Activated T-cell treated with anti-CD3 and anti-CD28 coated beads, Interleukin-2, amount 50 U/mL, for 72 hours (primary cell): ENCODE measurements at regions not wholly inside any gene's neighbourhood (a gene's known extent, or its start where the extent isn't known, plus 50 kb on each side); places are given as distances from the start of the nearest gene placed in this dataset.

Source experiments
- ATAC-seq, 2 donors: fragments of 150-1000 bp; cut with Tn5 transposase; replicated peaks in 1 of 2; 2 replicates each; pipeline ENCODE4 v1.10.0; 2021; ENCODE audit warnings: moderate library complexity in 2 of 2, mild to moderate bottlenecking in 1 of 2
- DNase-seq, 2 donors: peaks; one replicate each; pipeline ENCODE4 v3.0.0; 2021 to 2022; ENCODE audit warnings: mixed read lengths in 1 of 2
- H3K27ac Mint-ChIP-seq: one replicate; pipeline ENCODE4 v1.8.0; 2022; ENCODE audit warnings: mild to moderate bottlenecking, moderate library complexity, mixed read lengths
- H3K27me3 Mint-ChIP-seq: one replicate; pipeline ENCODE4 v1.8.0; 2022; ENCODE audit warnings: low read depth, mixed read lengths
- H3K36me3 Mint-ChIP-seq, 2 donors: one replicate each; pipeline ENCODE4 v1.8.0; 2022; ENCODE audit warnings: mixed read lengths in 2 of 2, mild to moderate bottlenecking in 1 of 2; ENCODE audit not compliant: insufficient read depth in 2 of 2
- H3K4me1 Mint-ChIP-seq: one replicate; pipeline ENCODE4 v1.8.0; 2022; ENCODE audit warnings: low read depth, mixed read lengths
- H3K4me3 Mint-ChIP-seq, 2 donors: one replicate each; pipeline ENCODE4 v1.8.0; 2022; ENCODE audit warnings: mild to moderate bottlenecking in 2 of 2, mixed read lengths in 2 of 2, moderate library complexity in 2 of 2
- H3K9me3 Mint-ChIP-seq, 2 donors: one replicate each; pipeline ENCODE4 v1.8.0; 2022; ENCODE audit warnings: mixed read lengths in 2 of 2

DNA sequence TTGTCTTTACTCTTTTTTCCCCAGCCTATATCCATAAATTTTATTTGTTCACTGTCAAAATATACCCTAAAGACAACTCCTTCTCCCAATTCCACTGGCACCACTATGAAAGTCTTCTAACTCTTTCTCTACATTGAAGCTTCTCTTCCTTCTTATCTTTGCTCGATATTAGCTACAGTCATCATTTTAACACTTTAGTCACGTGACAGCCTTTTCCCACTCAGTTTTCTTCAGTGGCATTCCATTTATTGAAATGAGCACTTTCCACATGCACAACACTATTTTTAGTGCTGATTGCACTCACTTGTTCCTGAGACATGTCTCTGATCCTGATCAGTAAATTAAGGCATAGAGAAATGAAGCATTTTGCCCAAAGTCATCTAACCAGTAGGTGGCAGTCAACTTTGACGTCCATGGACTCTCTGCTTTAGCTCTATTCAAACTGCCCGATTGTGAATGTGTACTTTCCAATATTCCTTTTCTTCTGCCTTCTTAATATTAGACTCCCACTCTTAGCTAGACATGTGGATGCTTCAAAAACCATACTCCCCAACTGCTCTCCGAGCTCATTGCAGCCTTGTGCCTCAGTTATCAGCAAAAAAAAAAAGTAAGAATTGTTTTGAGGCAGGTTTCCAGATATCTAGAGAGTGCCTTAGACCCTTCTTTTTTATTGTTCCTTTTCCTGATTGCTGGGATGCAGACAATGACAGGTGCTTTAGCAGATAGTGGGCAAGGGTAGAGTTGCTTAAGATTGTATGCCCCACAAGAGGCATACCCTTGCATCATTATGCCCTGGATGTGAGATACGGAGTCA lies 394.4 kb upstream of the ADGRL3 start:
- DNase-seq: no peak
- Mint-ChIP-seq H3K27ac (no peak overlapping the region), H3K4me1 (no peaks in the 10 kb centered on the region), H3K9me3 (peaks cover 3 to 7% of the 10 kb centered on the region in 2 donors), H3K27me3 (no peaks in the 10 kb centered on the region), H3K36me3 (peaks cover 0 to 1% of the 10 kb centered on the region in 2 donors), H3K4me3 (no peak overlapping the region)
- ATAC-seq: no peak

DNA sequence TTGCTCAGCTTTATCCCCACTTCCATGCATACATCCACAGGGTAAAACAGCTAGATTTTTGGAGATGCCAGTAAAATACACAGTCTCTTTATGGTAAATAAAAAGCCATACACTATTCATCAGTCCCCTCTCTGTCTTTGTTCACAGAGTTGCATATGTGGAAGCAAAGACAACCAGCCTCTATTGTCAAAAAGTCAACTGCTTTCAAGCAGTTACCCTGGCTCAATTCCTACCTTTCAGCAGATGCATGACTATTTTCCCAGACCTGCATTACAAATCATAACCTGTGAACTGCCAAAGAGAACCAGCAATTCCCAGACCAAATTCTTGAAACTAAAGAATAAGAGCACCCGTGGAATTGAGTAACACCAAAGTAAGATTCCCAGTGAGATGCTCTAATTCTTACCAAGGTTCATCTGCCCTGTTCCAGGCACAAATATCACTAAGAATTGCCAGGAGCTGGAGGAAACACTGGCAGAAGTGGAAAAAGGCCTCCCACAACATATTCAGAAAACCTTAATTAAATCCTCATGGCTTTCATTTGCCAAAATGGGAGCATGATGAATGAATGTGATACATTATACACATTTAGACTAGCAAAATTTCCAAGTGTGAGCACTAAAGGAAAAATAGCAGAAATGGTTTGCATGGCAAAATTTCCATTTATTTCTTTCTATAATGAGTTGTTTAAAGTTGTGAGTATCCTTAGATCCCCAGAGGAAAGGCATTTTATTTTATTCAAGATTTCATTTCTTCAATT lies 391.2 kb upstream of the ADGRL3 start:
- no peak overlapping the region for H3K27ac Mint-ChIP-seq
- peaks cover 3 to 8% of the 10 kb centered on the region in 2 donors for H3K9me3 Mint-ChIP-seq
- ATAC-seq: no peak
- DNase-seq: no peak
- no peaks in the 10 kb centered on the region for H3K36me3 Mint-ChIP-seq
- no peaks in the 10 kb centered on the region for H3K4me1 Mint-ChIP-seq
- H3K27me3 Mint-ChIP-seq: no peaks in the 10 kb centered on the region
- no peak overlapping the region for H3K4me3 Mint-ChIP-seq

GRCh38 chr4:60809486-60809800 lies 390.7 kb upstream of the ADGRL3 start:
- Mint-ChIP-seq H3K4me3 (no peak overlapping the region), H3K27me3 (no peaks in the 10 kb centered on the region), H3K9me3 (peaks cover 3 to 6% of the 10 kb centered on the region in 2 donors), H3K4me1 (no peaks in the 10 kb centered on the region), H3K36me3 (no peaks in the 10 kb centered on the region), H3K27ac (no peak overlapping the region)
- no peak for ATAC-seq
- DNase-seq: no peak

DNA sequence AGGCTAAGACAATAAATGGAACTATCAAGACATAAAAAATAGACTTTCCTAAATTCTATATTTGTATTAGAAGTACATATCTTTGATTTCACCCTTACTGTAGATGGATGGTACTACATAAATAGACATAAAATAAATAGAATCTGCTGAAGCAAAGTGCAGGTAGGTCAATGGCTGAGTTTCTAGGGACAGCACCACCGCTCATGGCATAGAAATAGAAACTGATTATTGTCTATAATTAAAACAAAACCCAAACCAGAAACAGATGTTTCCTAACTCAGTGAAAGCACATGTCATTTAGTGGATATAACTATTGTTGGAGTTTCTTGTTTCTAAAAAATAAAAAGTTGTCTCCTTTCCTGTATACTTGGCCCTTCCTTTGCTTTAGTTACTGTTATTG lies 387.3 kb upstream of the ADGRL3 start:
- DNase-seq (no peak), ATAC-seq (no peak)
- no peak overlapping the region for H3K4me3 Mint-ChIP-seq
- H3K27ac Mint-ChIP-seq: no peak overlapping the region
- no peaks in the 10 kb centered on the region for H3K36me3 Mint-ChIP-seq
- no peaks in the 10 kb centered on the region for H3K4me1 Mint-ChIP-seq
- peaks cover 7 to 9% of the 10 kb centered on the region in 2 donors for H3K9me3 Mint-ChIP-seq
- H3K27me3 Mint-ChIP-seq: no peaks in the 10 kb centered on the region

GRCh38 chr4:60814549-60814948 lies 385.6 kb upstream of the ADGRL3 start:
- H3K27ac Mint-ChIP-seq: no peak overlapping the region
- H3K9me3 Mint-ChIP-seq: peaks cover 7 to 14% of the 10 kb centered on the region in 2 donors
- DNase-seq: no peak
- H3K27me3 Mint-ChIP-seq: no peaks in the 10 kb centered on the region
- no peak overlapping the region for H3K4me3 Mint-ChIP-seq
- no peaks in the 10 kb centered on the region for H3K4me1 Mint-ChIP-seq
- H3K36me3 Mint-ChIP-seq: no peaks in the 10 kb centered on the region
- ATAC-seq: no peak

DNA sequence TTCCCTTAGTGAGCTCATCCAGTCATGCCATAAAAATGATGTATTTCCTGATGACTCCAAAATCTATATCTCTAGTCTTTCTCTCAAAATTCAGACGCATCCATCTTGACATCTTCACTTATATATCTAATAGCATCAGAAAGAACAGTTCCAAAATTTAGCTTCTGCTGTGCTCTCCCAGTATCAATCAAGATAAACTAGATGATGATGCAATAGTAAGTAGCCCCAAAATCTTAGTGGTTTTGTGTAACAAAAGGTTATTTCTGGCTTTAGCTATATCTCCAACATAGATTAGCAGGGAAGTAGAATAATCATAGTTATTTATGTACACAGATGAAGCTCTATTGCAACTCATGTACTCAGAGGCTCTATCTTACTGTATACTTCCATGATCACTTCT lies 382.5 kb upstream of the ADGRL3 start:
- Mint-ChIP-seq H3K27me3 (no peaks in the 10 kb centered on the region), H3K4me3 (no peak overlapping the region), H3K36me3 (no peaks in the 10 kb centered on the region), H3K27ac (no peak overlapping the region), H3K9me3 (peaks cover 6 to 12% of the 10 kb centered on the region in 2 donors), H3K4me1 (no peaks in the 10 kb centered on the region)
- ATAC-seq: no peak
- DNase-seq: no peak

GRCh38 chr4:60822986-60823385 lies 377.1 kb upstream of the ADGRL3 start:
- Mint-ChIP-seq H3K27me3 (no peaks in the 10 kb centered on the region), H3K27ac (no peak overlapping the region), H3K36me3 (peaks cover 0 to 2% of the 10 kb centered on the region in 2 donors)

DNA sequence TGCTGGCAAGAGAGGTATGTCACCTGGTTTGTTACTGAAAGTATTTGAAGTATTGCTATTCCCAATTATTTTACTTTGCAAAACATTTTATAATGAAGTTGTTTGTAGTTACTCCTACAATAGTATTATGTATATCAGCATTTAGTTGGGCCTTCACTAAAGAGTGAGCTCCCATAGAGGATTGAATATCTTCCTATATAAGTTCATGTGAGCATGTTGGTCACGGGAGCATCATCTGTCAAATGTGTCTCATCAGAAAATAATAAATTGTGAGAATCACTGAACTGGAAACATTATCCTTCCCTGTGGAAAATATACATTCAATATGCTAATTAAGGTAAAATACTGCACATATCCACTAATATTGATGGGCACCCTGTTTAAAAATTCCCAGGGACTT lies 360.1 kb upstream of the ADGRL3 start:
- Mint-ChIP-seq H3K27me3 (no peaks in the 10 kb centered on the region), H3K4me1 (no peaks in the 10 kb centered on the region), H3K4me3 (no peak overlapping the region), H3K9me3 (peaks cover 4 to 9% of the 10 kb centered on the region in 2 donors), H3K36me3 (peaks cover 0 to 1% of the 10 kb centered on the region in 2 donors), H3K27ac (no peak overlapping the region)
- no peak for ATAC-seq
- no peak for DNase-seq

More at GRCh38 chr4:60822986-60823385, 377.1 kb upstream of the ADGRL3 start:
- no peak overlapping the region for H3K4me3 Mint-ChIP-seq
- H3K4me1 Mint-ChIP-seq: no peaks in the 10 kb centered on the region
- DNase-seq (no peak), ATAC-seq (no peak)
- peaks cover 2 to 12% of the 10 kb centered on the region in 2 donors for H3K9me3 Mint-ChIP-seq

- no peak for DNase-seq
- no peaks in the 10 kb centered on the region for H3K27me3 Mint-ChIP-seq
These were observed 353.4 kb upstream of the ADGRL3 start for GRCh38 chr4:60846678-60847077.

DNA sequence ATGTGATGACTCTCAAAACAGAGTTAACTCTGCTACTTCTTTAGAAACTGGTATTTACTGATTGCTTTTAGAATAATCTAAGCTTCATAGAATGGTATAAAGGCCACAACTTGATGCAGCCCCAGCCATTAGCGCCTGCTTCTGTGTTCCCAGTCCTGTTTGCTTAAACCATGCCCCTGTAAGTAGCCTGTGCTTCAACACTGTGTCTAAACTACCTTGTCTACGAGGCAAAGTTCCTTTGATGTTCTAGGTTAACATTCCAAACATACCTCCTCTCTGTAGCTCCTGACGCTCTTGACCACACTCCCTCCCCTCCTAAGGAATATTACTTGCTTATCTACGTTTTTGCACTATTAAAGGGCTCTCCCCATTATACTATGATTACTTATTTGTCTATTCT lies 352.5 kb upstream of the ADGRL3 start:
- DNase-seq: no peak
- H3K27me3 Mint-ChIP-seq: no peaks in the 10 kb centered on the region
- peaks cover 0 to 2% of the 10 kb centered on the region in 2 donors for H3K36me3 Mint-ChIP-seq
- H3K4me1 Mint-ChIP-seq: no peaks in the 10 kb centered on the region
- H3K4me3 Mint-ChIP-seq: no peak overlapping the region
- ATAC-seq: no peak
- no peak overlapping the region for H3K27ac Mint-ChIP-seq
- peaks cover 5 to 17% of the 10 kb centered on the region in 2 donors for H3K9me3 Mint-ChIP-seq

More at GRCh38 chr4:60846678-60847077, 353.4 kb upstream of the ADGRL3 start:
- H3K4me3 Mint-ChIP-seq: no peak overlapping the region
- no peak overlapping the region for H3K27ac Mint-ChIP-seq
- H3K9me3 Mint-ChIP-seq: peaks cover 3 to 14% of the 10 kb centered on the region in 2 donors
- H3K4me1 Mint-ChIP-seq: no peaks in the 10 kb centered on the region
- peaks cover 0 to 2% of the 10 kb centered on the region in 2 donors for H3K36me3 Mint-ChIP-seq
- no peak for ATAC-seq

DNA sequence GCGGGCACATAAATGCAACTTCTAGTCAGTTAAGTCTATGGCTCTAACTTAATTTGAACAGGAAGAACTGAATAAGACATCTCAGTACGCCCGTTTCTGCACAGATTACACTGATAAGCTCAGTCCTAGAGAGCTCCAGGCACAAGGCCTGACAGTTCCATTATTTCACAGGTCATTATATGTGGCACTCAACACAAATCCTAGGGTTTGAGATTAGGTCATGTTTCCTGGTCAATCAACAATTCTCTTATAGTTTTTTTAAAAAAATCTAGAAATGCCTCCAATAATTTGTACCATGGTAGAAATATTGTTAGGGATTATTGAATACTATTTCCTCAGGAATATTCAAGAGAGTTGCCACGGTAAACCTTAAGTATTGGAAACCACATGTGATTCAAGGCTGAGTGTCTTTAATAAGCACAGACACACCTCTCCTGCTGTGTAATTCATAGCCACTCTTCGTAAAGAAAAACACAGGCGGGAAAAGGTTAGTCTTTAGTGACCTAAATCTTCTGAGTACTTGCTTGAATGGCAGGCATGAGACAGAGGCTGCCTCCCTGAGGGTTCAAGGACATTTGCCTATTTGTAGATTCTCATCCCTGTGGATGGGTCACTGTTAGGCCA lies 342.9 kb upstream of the ADGRL3 start:
- no peaks in the 10 kb centered on the region for H3K27me3 Mint-ChIP-seq
- ATAC-seq (no peak), DNase-seq (no peak)
- H3K36me3 Mint-ChIP-seq: peaks cover 0 to 1% of the 10 kb centered on the region in 2 donors
- no peaks in the 10 kb centered on the region for H3K4me1 Mint-ChIP-seq
- H3K27ac Mint-ChIP-seq: no peak overlapping the region
- peaks cover 17 to 18% of the 10 kb centered on the region in 2 donors for H3K9me3 Mint-ChIP-seq
- H3K4me3 Mint-ChIP-seq: no peak overlapping the region

- Mint-ChIP-seq H3K36me3 (no peaks in the 10 kb centered on the region), H3K27ac (no peak overlapping the region), H3K9me3 (peaks cover 14 to 17% of the 10 kb centered on the region in 2 donors), H3K27me3 (no peaks in the 10 kb centered on the region), H3K4me1 (no peaks in the 10 kb centered on the region), H3K4me3 (no peak overlapping the region)
- DNase-seq (no peak), ATAC-seq (no peak)
These were observed 336.7 kb upstream of the ADGRL3 start for GRCh38 chr4:60863442-60863841.

DNA sequence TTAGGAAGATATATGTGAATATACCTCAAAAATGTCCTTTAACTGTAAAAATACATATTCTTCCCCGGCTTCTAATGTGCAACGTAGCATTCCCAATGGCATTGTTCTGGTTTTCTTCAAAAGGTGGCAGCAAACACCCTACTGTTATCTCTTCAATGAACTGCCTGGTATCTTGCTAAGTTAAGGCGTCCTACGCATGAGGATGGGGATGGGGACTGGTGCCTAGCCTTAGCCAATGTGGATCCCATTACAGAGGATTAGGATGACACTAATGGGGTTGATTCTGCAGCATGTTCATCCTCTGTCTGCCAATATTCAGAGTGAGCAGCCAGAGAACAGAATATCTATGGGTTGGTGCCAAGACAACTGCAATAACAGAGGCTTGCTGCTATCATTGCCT lies 334.9 kb upstream of the ADGRL3 start:
- peaks cover 15 to 18% of the 10 kb centered on the region in 2 donors for H3K9me3 Mint-ChIP-seq
- no peak for ATAC-seq
- no peak overlapping the region for H3K27ac Mint-ChIP-seq
- no peak for DNase-seq
- no peaks in the 10 kb centered on the region for H3K27me3 Mint-ChIP-seq
- no peaks in the 10 kb centered on the region for H3K36me3 Mint-ChIP-seq
- H3K4me3 Mint-ChIP-seq: no peak overlapping the region
- H3K4me1 Mint-ChIP-seq: no peaks in the 10 kb centered on the region
